Transverse colon (tissue), 4 donors: ENCODE measurements at regions not wholly inside any gene's neighbourhood (a gene's known extent, or its start where the extent isn't known, plus 50 kb on each side); places are given as distances from the start of the nearest gene placed in this dataset.

Source experiments
- DNase-seq: peaks from one replicate; pipeline ENCODE4 v3.0.0-alpha.2; 2019
- H3K27ac ChIP-seq, 4 donors: fragments of 200-600 bp; sonication (generic); 2 replicates each; pipeline ENCODE4 v1.5.1; 2016 to 2018; ENCODE audit warnings: inconsistent platforms in 4 of 4
- H3K27me3 ChIP-seq: fragments of 200-600 bp; sonication (generic); 2 replicates; pipeline ENCODE4 v1.5.1; 2017; ENCODE audit warnings: inconsistent platforms
- H3K36me3 ChIP-seq, 4 donors: fragments of 200-600 bp; sonication (generic); 2 replicates each; pipeline ENCODE4 v1.5.1; 2017 to 2019; ENCODE audit warnings: inconsistent platforms in 4 of 4
- H3K4me1 ChIP-seq, 4 donors: fragments of 200-600 bp; sonication (generic); 2 replicates each; pipeline ENCODE4 v1.5.1; 2017 to 2020; ENCODE audit warnings: inconsistent platforms in 4 of 4
- H3K4me3 ChIP-seq, 4 donors: fragments of 200-600 bp; sonication (generic); 1 replicate in 1 of 4; 2 replicates in 3 of 4; pipeline versions ENCODE4 v1.5.1 to v1.6.1; 2017 to 2019; ENCODE audit warnings: inconsistent platforms in 4 of 4
- H3K9me3 ChIP-seq, 2 donors: fragments of 200-600 bp; sonication (generic); 2 replicates each; pipeline ENCODE4 v1.5.1; 2017 to 2019; ENCODE audit warnings: inconsistent platforms in 2 of 2
- EP300 ChIP-seq: sonication (generic); formaldehyde crosslinking; IDR thresholded peaks from one replicate; pipeline ENCODE4 v1.6.1; 2017; ENCODE audit warnings: antibody characterized with exemption, low read depth
- POLR2A ChIP-seq: fragments of 450-650 bp; IDR thresholded peaks from one replicate; pipeline ENCODE4 v1.6.1; 2016; ENCODE audit warnings: antibody characterized with exemption, mild to moderate bottlenecking, moderate library complexity
- POLR2AphosphoS5 ChIP-seq, 3 donors: sonication (generic); formaldehyde crosslinking; IDR thresholded peaks; one replicate each; pipeline ENCODE4 v1.6.1; 2016; ENCODE audit warnings: antibody characterized with exemption in 3 of 3
- WGBS, 2 donors: methylation state at CpG; one replicate each; pipeline ENCODE4 v1.1.5; 2018; ENCODE audit warnings: low coverage in 1 of 2; 5-methylcytosine and 5-hydroxymethylcytosine counted together
- in situ Hi-C, 4 donors: fragments of 200-750 bp; cut with MboI; loops; one replicate each; pipeline versions ENCODE4 v1.15.0 to v1.15.1; 2017; ENCODE audit warnings: low sequenced_read_pairs in 3 of 4, low pct_ligation_motif_present in 1 of 4, low pct_unique_long_range_greater_than_20kb in 1 of 4
- intact Hi-C: fragments of 100-400 bp; cut with DNase I; formaldehyde crosslinking; loops from one replicate; pipeline ENCODE4 v1.15.1; 2023; ENCODE audit warnings: low total_unique reads
- TF ChIP-seq, protein P1 (sequence below), 5 experiments: fragments of 200-600 bp in 3 of 5; fragments of 450-650 bp in 2 of 5; sonication (generic) in 3 of 5; IDR thresholded peaks; 1 replicate in 2 of 5; 2 replicates in 3 of 5; pipeline ENCODE4 v1.5.1; 2016 to 2017; ENCODE audit warnings: antibody characterized with exemption in 5 of 5, inconsistent platforms in 3 of 5, mild to moderate bottlenecking in 2 of 5, moderate library complexity in 1 of 5

DNA sequence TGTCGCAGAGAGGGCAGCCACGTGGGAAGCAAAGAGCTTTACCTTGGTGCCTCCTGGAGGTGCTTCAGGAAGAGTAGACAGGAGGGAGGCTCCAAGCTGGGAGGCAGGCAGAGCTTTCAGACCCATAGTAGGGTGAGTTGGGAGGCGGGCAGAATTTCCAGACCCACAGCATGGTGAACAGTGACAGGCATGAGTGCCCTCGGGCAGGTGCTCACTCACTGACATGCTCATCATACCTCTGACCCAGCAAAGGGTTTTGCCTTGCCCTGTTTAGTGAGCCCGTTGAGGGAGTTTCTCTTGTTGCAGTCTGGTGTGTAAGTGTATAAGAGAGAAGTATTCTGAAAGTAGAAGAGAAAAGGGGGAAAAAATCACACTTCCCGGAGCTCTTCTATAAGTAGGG is 86.4 kb upstream of the NTM start:
- H3K27me3 ChIP-seq = no peaks in the 10 kb centered on the region
- DNase-seq = no peak
- intact Hi-C loops = no loop called here
- H3K4me3 ChIP-seq = no peak overlapping the region
- no peaks in the 10 kb centered on the region for H3K4me1 ChIP-seq
- H3K36me3 ChIP-seq = no peaks in the 10 kb centered on the region
- TF ChIP-seq POLR2AphosphoS5 (IDR thresholded peaks at IDR 0.05) = no peak
- TF ChIP-seq, protein P1, sequence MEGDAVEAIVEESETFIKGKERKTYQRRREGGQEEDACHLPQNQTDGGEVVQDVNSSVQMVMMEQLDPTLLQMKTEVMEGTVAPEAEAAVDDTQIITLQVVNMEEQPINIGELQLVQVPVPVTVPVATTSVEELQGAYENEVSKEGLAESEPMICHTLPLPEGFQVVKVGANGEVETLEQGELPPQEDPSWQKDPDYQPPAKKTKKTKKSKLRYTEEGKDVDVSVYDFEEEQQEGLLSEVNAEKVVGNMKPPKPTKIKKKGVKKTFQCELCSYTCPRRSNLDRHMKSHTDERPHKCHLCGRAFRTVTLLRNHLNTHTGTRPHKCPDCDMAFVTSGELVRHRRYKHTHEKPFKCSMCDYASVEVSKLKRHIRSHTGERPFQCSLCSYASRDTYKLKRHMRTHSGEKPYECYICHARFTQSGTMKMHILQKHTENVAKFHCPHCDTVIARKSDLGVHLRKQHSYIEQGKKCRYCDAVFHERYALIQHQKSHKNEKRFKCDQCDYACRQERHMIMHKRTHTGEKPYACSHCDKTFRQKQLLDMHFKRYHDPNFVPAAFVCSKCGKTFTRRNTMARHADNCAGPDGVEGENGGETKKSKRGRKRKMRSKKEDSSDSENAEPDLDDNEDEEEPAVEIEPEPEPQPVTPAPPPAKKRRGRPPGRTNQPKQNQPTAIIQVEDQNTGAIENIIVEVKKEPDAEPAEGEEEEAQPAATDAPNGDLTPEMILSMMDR (IDR thresholded peaks at IDR 0.05) = no peak
- no peak for TF ChIP-seq EP300
- TF ChIP-seq POLR2A = no peak
- 75 to 94% methylated on average over 2 to 6 of the region's 6 CpGs for WGBS, 2 donors
- no peaks in the 10 kb centered on the region for H3K9me3 ChIP-seq
- in situ Hi-C loops = no loop called here
- H3K27ac ChIP-seq = no peak overlapping the region

DNA sequence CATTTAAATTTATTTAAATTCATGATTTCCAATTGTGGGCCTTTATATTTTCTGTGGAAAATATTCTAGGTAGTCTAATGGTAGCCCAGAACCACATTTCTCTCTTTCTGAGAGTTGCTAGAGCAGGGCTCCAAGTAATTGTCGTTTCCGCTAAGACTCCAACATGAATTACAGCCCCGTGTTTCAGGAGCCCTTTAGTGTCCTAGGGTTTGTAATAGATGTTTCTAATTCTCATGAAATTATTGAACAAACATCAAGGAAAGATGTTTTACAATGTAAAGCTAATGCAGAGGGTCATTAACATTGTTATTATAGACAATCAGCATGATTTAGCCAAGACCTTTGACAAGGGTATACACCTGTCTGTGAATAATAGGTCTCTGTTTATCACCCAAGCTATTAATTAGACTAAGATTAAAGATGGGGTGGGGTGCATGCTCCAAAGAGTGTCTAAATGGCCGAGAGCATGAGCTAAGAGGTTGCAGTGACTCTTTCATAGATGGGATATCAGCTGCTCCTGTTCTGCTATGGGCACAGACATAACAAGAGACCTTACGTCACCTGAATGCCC is 81.8 kb upstream of the NTM start:
- TF ChIP-seq POLR2AphosphoS5 (IDR thresholded peaks at IDR 0.05) (no peak), POLR2A (no peak), EP300 (no peak)
- TF ChIP-seq, protein P1 (IDR thresholded peaks at IDR 0.05) = no peak
- no peaks in the 10 kb centered on the region for H3K4me1 ChIP-seq
- 63 to 69% methylated on average over 2 to 5 of the region's 5 CpGs for WGBS, 2 donors
- intact Hi-C loops = no loop called here
- no peaks in the 10 kb centered on the region for H3K36me3 ChIP-seq
- in situ Hi-C loops = no loop called here
- no peaks in the 10 kb centered on the region for H3K9me3 ChIP-seq
- no peaks in the 10 kb centered on the region for H3K27me3 ChIP-seq
- no peak overlapping the region for H3K27ac ChIP-seq
- no peak overlapping the region for H3K4me3 ChIP-seq
- DNase-seq = no peak

DNA sequence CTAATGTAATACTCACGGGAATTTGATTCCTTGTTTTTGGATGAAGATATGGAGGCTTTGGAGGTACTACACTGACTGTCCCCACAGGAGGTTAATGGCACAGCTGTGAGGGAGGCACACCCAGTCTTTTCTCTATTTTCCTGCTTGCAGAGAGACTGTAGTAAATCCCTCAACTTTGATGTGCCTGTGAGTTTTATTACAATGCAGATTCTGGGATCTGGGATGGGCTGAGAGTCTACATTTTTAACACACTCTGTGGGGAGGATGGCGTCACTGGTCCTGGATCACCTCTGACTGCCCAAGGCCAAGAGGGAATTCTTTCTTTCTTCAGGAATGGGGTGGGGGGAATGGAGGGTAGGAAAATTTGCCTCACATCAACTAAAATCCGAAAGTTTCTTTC is 80.2 kb upstream of the NTM start:
- Histone ChIP-seq H3K27me3 (no peaks in the 10 kb centered on the region), H3K4me3 (no peak overlapping the region), H3K4me1 (no peaks in the 10 kb centered on the region), H3K36me3 (no peaks in the 10 kb centered on the region), H3K27ac (no peak overlapping the region), H3K9me3 (no peaks in the 10 kb centered on the region)
- 39 to 61% methylated on average over 3 of the region's 3 CpGs for WGBS, 2 donors
- intact Hi-C loops = no loop called here
- no peak for DNase-seq
- TF ChIP-seq, protein P1 (IDR thresholded peaks at IDR 0.05) = no peak
- TF ChIP-seq EP300 = no peak
- no peak for TF ChIP-seq POLR2A
- no peak for TF ChIP-seq POLR2AphosphoS5 (IDR thresholded peaks at IDR 0.05)
- in situ Hi-C loops = no loop called here

DNA sequence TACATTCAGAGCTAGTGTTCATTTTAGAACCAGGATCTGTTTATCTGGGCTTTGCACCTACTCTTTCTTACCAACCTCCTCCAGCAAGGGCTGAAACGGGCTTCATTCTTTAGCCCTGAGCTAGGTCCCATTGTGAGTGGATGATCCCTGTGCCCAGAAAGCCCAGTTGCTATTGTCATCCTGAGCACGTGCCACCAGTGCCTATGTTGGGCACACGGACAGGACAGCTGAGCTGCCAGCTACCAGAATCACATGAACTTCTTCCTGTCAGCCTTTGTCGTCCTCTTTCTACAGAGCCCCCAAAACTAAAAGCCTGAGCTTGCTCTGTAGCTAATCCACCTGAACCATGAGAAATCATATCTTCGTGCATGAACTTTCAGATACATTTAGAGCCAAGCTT is 74.4 kb upstream of the NTM start:
- TF ChIP-seq, protein P1 (IDR thresholded peaks at IDR 0.05) = no peak
- TF ChIP-seq POLR2AphosphoS5 (IDR thresholded peaks at IDR 0.05) = no peak
- 73 to 77% methylated on average over 4 to 5 of the region's 5 CpGs for WGBS, 2 donors

More for the DNA sequence above, 74.4 kb upstream of the NTM start:
- Histone ChIP-seq H3K4me3 (no peak overlapping the region), H3K9me3 (no peaks in the 10 kb centered on the region), H3K4me1 (no peaks in the 10 kb centered on the region), H3K27ac (no peak overlapping the region), H3K36me3 (no peaks in the 10 kb centered on the region), H3K27me3 (no peaks in the 10 kb centered on the region)
- in situ Hi-C loops = no loop called here
- intact Hi-C loops = no loop called here
- no peak for DNase-seq
